DMS114 treated with DMSO at 0.1 percent for 48 hours (cell line): ENCODE measurements at regions not wholly inside any gene's neighbourhood (a gene's known extent, or its start where the extent isn't known, plus 50 kb on each side); places are given as distances from the start of the nearest gene placed in this dataset.
"Not testable (repeated sequence)": the region's sequence is repeated elsewhere in the genome, so short reads cannot be mapped to it uniquely, and the experiment has no call there.

Experiments used
- DNase-seq: peaks from one replicate; lab custom pipeline; 2025; ENCODE audit not compliant: unreplicated experiment; lab: John Stamatoyannopoulos, UW

- DNase-seq = no peak
Observed at GRCh38 chr4:114284629-114285028, 305.2 kb upstream of the ARSJ start.

GRCh38 chr4:114286262-114286810 lies 306.9 kb upstream of the ARSJ start:
- no peak for DNase-seq

- no peak for DNase-seq
Observed at GRCh38 chr4:114287079-114287696, 307.7 kb upstream of the ARSJ start.

- DNase-seq = no peak
Observed at GRCh38 chr4:114296126-114296525, 302.5 kb upstream of the UGT8 start.

GRCh38 chr4:114302472-114302871 lies 296.1 kb upstream of the UGT8 start:
- no peak for DNase-seq

GRCh38 chr4:114304046-114304445 lies 294.6 kb upstream of the UGT8 start:
- no peak for DNase-seq

GRCh38 chr4:114304567-114304966 lies 294.0 kb upstream of the UGT8 start:
- DNase-seq = no peak

- no peak for DNase-seq
Observed at GRCh38 chr4:114306946-114307345, 291.7 kb upstream of the UGT8 start.

- DNase-seq = no peak
Observed at GRCh38 chr4:114310296-114310925, 288.2 kb upstream of the UGT8 start.

- DNase-seq = no peak
Observed at GRCh38 chr4:114311787-114312186, 286.8 kb upstream of the UGT8 start.

GRCh38 chr4:114312338-114312737 lies 286.3 kb upstream of the UGT8 start:
- DNase-seq = no peak

GRCh38 chr4:114316789-114317188 lies 281.8 kb upstream of the UGT8 start:
- DNase-seq = no peak

- DNase-seq = no peak
Observed at GRCh38 chr4:114317564-114317963, 281.0 kb upstream of the UGT8 start.

- no peak for DNase-seq
Observed at GRCh38 chr4:114318309-114318708, 280.3 kb upstream of the UGT8 start.

GRCh38 chr4:114320126-114320525 lies 278.5 kb upstream of the UGT8 start:
- no peak for DNase-seq

- DNase-seq = no peak
Observed at GRCh38 chr4:114321366-114321765, 277.2 kb upstream of the UGT8 start.

GRCh38 chr4:114323841-114324240 lies 274.8 kb upstream of the UGT8 start:
- no peak for DNase-seq

GRCh38 chr4:114326358-114326757 lies 272.2 kb upstream of the UGT8 start:
- no peak for DNase-seq

GRCh38 chr4:114332119-114332518 lies 266.5 kb upstream of the UGT8 start:
- no peak for DNase-seq

GRCh38 chr4:114334363-114334762 lies 264.2 kb upstream of the UGT8 start:
- not testable (repeated sequence) for DNase-seq

- DNase-seq = no peak
Observed at GRCh38 chr4:114334884-114335330, 263.7 kb upstream of the UGT8 start.

- no peak for DNase-seq
Observed at GRCh38 chr4:114335339-114335738, 263.3 kb upstream of the UGT8 start.

- DNase-seq = no peak
Observed at GRCh38 chr4:114343015-114343414, 255.6 kb upstream of the UGT8 start.
